Neural cell (in vitro differentiated cells): ENCODE measurements at regions not wholly inside any gene's neighbourhood (a gene's known extent, or its start where the extent isn't known, plus 50 kb on each side); places are given as distances from the start of the nearest gene placed in this dataset.

ENCODE experiments used
- H2AFZ ChIP-seq: fragments of 200-600, 300-800 bp; sonication (generic), shearing (Covaris generic); 2 replicates; pipeline ENCODE4 v1.6.0; 2014; ENCODE audit warnings: low read depth, mild to moderate bottlenecking, antibody characterized with exemption, low read length, moderate library complexity
- H3F3A ChIP-seq: fragments of 200-600 bp; shearing (Covaris generic); 2 replicates; pipeline ENCODE4 v1.6.1; 2016; ENCODE audit warnings: mild to moderate bottlenecking, moderate library complexity, mixed read lengths, antibody characterized with exemption, low read length; ENCODE audit not compliant: insufficient read depth, poor library complexity, severe bottlenecking
- H3K27ac ChIP-seq: fragments of 200-600, 300-800 bp; sonication (generic), shearing (Covaris generic); 2 replicates; pipeline ENCODE4 v1.5.1; 2014; ENCODE audit warnings: mild to moderate bottlenecking, low read length, moderate library complexity
- H3K27me3 ChIP-seq: fragments of 300-800, 200-600 bp; sonication (generic), shearing (Covaris generic); 2 replicates; pipeline ENCODE4 v1.6.0; 2014; ENCODE audit warnings: mild to moderate bottlenecking, low read depth, low read length, moderate library complexity; ENCODE audit not compliant: insufficient read depth
- H3K36me3 ChIP-seq: fragments of 300-800, 200-600 bp; sonication (generic), shearing (Covaris generic); 2 replicates; pipeline ENCODE4 v1.5.1; 2014; ENCODE audit warnings: mild to moderate bottlenecking, antibody characterized with exemption, low read length, moderate library complexity; ENCODE audit not compliant: insufficient read depth
- H3K4me2 ChIP-seq: fragments of 300-800, 200-600 bp; sonication (generic), shearing (Covaris generic); 2 replicates; pipeline ENCODE4 v1.6.0; 2014; ENCODE audit warnings: mild to moderate bottlenecking, low read length
- H3K4me3 ChIP-seq: fragments of 300-800, 200-600 bp; sonication (generic), shearing (Covaris generic); 2 replicates; pipeline ENCODE4 v1.5.1; 2014; ENCODE audit warnings: mild to moderate bottlenecking, low read length, moderate library complexity
- H3K79me2 ChIP-seq: fragments of 200-600 bp; shearing (Covaris generic); replicated peaks from 2 replicates; pipeline ENCODE4 v1.6.0; 2014; ENCODE audit warnings: mild to moderate bottlenecking, low read length, moderate library complexity; ENCODE audit not compliant: insufficient read depth
- H3K9ac ChIP-seq: fragments of 300-800, 200-600 bp; sonication (generic), shearing (Covaris generic); 2 replicates; pipeline ENCODE4 v1.6.1; 2016; ENCODE audit warnings: mild to moderate bottlenecking, low read length, mixed read lengths
- H3K9me2 ChIP-seq: fragments of 200-600 bp; shearing (Covaris generic); 2 replicates; pipeline ENCODE4 v1.6.1; 2016; ENCODE audit warnings: mild to moderate bottlenecking, low read length, mixed read lengths; ENCODE audit not compliant: insufficient read depth
- H3K9me3 ChIP-seq: fragments of 200-600, 300-800 bp; sonication (generic), shearing (Covaris generic); 2 replicates; pipeline ENCODE4 v1.6.1; 2016; ENCODE audit warnings: mild to moderate bottlenecking, mixed run types, low read length, moderate library complexity, mixed read lengths
- H4K20me1 ChIP-seq: fragments of 200-600 bp; shearing (Covaris generic); 2 replicates; pipeline ENCODE4 v1.6.1; 2016; ENCODE audit warnings: mild to moderate bottlenecking, mixed run types; ENCODE audit not compliant: insufficient read depth
- EP300 ChIP-seq: fragments of 450-650 bp; conservative IDR thresholded peaks from 2 replicates; pipeline ENCODE4 v1.6.1; 2014; ENCODE audit warnings: antibody characterized with exemption, mild to moderate bottlenecking, moderate library complexity; ENCODE audit not compliant: poor library complexity, severe bottlenecking
- EZH2 ChIP-seq: fragments of 200-600, 300-800 bp; shearing (Covaris generic), sonication (generic); IDR thresholded peaks from 2 replicates; pipeline ENCODE4 v1.6.1; 2014; ENCODE audit warnings: antibody characterized with exemption, low read length, borderline replicate concordance, mild to moderate bottlenecking; ENCODE audit not compliant: insufficient read depth, poor library complexity, severe bottlenecking
- MXI1 ChIP-seq: fragments of 450-650 bp; conservative IDR thresholded peaks from 2 replicates; pipeline ENCODE4 v1.6.1; 2014; ENCODE audit warnings: antibody characterized with exemption, mild to moderate bottlenecking; ENCODE audit not compliant: poor library complexity, severe bottlenecking
- POLR2AphosphoS5 ChIP-seq: IDR thresholded peaks from 2 replicates; pipeline ENCODE4 v1.6.1; 2012
- RAD21 ChIP-seq: fragments of 450-650 bp; conservative IDR thresholded peaks from 2 replicates; pipeline ENCODE4 v1.6.1; 2014; ENCODE audit warnings: antibody characterized with exemption, mild to moderate bottlenecking, moderate library complexity
- REST ChIP-seq: IDR thresholded peaks from 2 replicates; pipeline ENCODE4 v1.6.1; 2012; ENCODE audit warnings: borderline replicate concordance
- SMC3 ChIP-seq: fragments of 450-650 bp; conservative IDR thresholded peaks from 2 replicates; pipeline ENCODE4 v1.6.1; 2014; ENCODE audit warnings: antibody characterized with exemption, mild to moderate bottlenecking, moderate library complexity; ENCODE audit not compliant: poor library complexity
- TAF1 ChIP-seq: IDR thresholded peaks from 2 replicates; pipeline ENCODE4 v1.6.1; 2012; ENCODE audit warnings: low read depth

GRCh38 chr2:51707625-51708024 is 675.7 kb upstream of the NRXN1 start:
- no peak overlapping the region for H2AFZ ChIP-seq
- no peaks in the 10 kb centered on the region for H3K9me2 ChIP-seq
- H3K9ac ChIP-seq = no peak overlapping the region
- H3K27me3 ChIP-seq = no peaks in the 10 kb centered on the region
- no peaks in the 10 kb centered on the region for H3K36me3 ChIP-seq
- TF ChIP-seq MXI1 (no peak), RAD21 (no peak), EZH2 (no peak), EP300 (no peak), REST (no peak), SMC3 (no peak), TAF1 (no peak)
- no peaks in the 10 kb centered on the region for H4K20me1 ChIP-seq
- no peak overlapping the region for H3K4me3 ChIP-seq
- H3K9me3 ChIP-seq = no peaks in the 10 kb centered on the region
- no peaks in the 10 kb centered on the region for H3K79me2 ChIP-seq
- H3K27ac ChIP-seq = no peak overlapping the region
- no peak overlapping the region for H3K4me2 ChIP-seq
- no peaks in the 10 kb centered on the region for H3F3A ChIP-seq

- H3K27ac ChIP-seq = no peak overlapping the region
- TF ChIP-seq EZH2 (no peak), SMC3 (no peak), REST (no peak), TAF1 (no peak), POLR2AphosphoS5 (no peak)
- no peaks in the 10 kb centered on the region for H3K36me3 ChIP-seq
These were observed 674.3 kb upstream of the NRXN1 start for GRCh38 chr2:51706220-51706619.

More at GRCh38 chr2:51706220-51706619, 674.3 kb upstream of the NRXN1 start:
- Histone ChIP-seq H3K79me2 (no peaks in the 10 kb centered on the region), H3K9ac (no peak overlapping the region), H3K9me3 (no peaks in the 10 kb centered on the region), H3K4me2 (no peak overlapping the region), H3K9me2 (no peaks in the 10 kb centered on the region), H3K4me3 (no peak overlapping the region), H3F3A (no peaks in the 10 kb centered on the region), H3K27me3 (no peaks in the 10 kb centered on the region), H4K20me1 (no peaks in the 10 kb centered on the region), H2AFZ (no peak overlapping the region)
